ENCODE measurements at regions not wholly inside any gene's neighbourhood (a gene's known extent, or its start where the extent isn't known, plus 50 kb on each side); places are given as distances from the start of the nearest gene placed in this dataset.
A peak's percentile ranks its signal among the peaks of the same experiment; 100 is the strongest.

DNA sequence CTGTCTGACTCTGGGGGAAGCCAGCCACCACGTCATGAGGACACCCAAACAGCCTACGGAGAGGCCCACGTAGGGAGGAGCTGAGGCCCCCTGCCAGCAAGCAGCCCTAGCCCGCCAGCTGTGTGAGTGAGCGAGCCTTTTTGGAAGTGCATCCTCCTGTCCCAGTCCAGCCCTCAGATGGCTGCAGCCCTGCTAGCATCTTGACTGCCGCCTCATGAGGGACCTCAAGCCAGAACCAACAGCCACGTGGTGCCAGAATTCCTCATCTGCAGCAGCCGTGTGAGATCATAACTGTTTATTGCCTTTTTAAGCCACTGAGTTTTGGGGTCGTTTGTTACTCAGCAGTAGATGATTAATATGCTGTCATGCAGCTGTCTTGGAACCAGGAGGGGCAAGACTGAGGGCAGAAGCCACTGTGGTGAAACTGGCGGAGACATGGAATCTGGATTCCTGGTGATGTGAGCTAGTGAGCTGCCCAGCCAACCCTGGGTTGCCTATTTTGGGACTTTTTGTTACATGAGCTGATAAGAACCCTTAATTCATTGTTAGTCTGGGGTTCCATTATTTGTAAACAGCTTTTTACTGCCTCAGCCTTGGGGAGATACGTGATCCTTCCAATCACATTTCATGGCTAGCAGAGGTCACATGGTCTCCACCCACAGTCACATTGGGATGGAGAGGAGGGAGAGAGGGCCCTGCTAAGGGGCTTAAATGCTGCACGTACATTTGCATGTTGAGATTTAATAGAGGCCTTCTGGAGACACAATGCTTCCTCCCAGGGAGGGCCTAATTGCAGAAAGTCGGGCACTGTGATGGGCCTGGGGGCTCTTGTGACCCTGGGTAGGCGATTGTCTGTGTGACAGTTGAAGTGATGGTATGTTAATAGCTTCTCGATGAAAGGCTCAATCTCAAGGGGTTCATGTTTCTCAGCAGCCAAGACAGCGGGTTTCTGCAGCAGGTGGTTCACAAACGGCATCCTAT lies 73.8 kb downstream of the RPLP1 start:
- Histone ChIP-seq H3K4me1 (peaks cover 12% of the 10 kb centered on the region; the same call in 2 of the 3 replicates), H3K4me3 (no peak overlapping the region), H3K4me2 (no peak overlapping the region), H3K27ac (no peak overlapping the region), H3K9me3 (no peaks in the 10 kb centered on the region)
- 72% methylated on average over 17 of the region's 17 CpGs for WGBS (ENCODE audit: missing lambda C conversion rate)
- TF ChIP-seq USF2 (IDR thresholded peaks at IDR 0.05): no peak
- ChIA-PET CTCF (interaction anchor here (0.6 to 2.4 kb wide), 8 partner anchors 9 to 962 kb away, joined by 3 to 11 read pairs (median 4); no protein-coding TSS in a partner anchor), POLR2A (no interaction called here)
- no peak for DNase-seq (ENCODE audit: low read depth in 1 of 2, low spot score in 1 of 2)
- ATAC-seq: no peak
- no peak for FAIRE-seq

DNA sequence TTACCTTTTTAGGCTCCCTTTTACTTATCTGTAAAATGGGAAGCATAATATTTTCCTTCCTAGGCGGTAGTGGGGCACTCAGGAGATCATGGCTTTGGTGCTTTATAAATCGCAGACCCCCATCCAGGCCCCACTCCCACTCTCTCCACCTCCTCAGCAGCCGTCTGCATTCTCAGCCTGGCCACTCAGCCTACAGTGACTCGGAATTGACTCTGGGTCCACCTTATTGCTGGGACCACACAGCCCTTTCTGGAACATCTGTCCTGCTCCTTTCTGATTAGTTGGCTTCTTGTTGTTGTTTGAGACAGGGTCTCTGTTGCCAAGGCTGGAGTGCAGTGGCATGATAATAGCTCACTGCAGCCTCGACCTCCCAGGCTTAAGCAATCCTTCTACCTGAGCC lies 76.5 kb downstream of the RPLP1 start:
- Histone ChIP-seq H3K27ac (no peak overlapping the region), H3K4me1 (peaks cover 10% of the 10 kb centered on the region), H3K4me2 (no peak overlapping the region), H3K9me3 (no peaks in the 10 kb centered on the region), H3K4me3 (no peak overlapping the region)
- TF ChIP-seq RFX5 (IDR thresholded peaks at IDR 0.05) (no peak), NR3C1 (IDR thresholded peaks at IDR 0.05) (no peak), PHF8 (IDR thresholded peaks at IDR 0.05; ENCODE audit: borderline replicate concordance, low read depth) (no peak), FOSL2 (IDR thresholded peaks at IDR 0.05) (no peak), FOSL2 (CRISPR knock-in tag; IDR thresholded peaks at IDR 0.05) (no peak), ELK1 (IDR thresholded peaks at IDR 0.05; ENCODE audit: low read depth, low read length) (no peak), SREBF2 (IDR thresholded peaks at IDR 0.05) (no peak), KDM1A (IDR thresholded peaks at IDR 0.05; ENCODE audit: low read depth) (no peak), EHMT2 (IDR thresholded peaks at IDR 0.05; ENCODE audit: low read depth) (no peak)
- TF ChIP-seq, protein P1, sequence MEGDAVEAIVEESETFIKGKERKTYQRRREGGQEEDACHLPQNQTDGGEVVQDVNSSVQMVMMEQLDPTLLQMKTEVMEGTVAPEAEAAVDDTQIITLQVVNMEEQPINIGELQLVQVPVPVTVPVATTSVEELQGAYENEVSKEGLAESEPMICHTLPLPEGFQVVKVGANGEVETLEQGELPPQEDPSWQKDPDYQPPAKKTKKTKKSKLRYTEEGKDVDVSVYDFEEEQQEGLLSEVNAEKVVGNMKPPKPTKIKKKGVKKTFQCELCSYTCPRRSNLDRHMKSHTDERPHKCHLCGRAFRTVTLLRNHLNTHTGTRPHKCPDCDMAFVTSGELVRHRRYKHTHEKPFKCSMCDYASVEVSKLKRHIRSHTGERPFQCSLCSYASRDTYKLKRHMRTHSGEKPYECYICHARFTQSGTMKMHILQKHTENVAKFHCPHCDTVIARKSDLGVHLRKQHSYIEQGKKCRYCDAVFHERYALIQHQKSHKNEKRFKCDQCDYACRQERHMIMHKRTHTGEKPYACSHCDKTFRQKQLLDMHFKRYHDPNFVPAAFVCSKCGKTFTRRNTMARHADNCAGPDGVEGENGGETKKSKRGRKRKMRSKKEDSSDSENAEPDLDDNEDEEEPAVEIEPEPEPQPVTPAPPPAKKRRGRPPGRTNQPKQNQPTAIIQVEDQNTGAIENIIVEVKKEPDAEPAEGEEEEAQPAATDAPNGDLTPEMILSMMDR (IDR thresholded peaks at IDR 0.05): no peak
- DNase-seq (ENCODE audit: low read depth in 1 of 2, low spot score in 1 of 2) (no peak), ATAC-seq (no peak), FAIRE-seq (no peak)
- ChIA-PET POLR2A (no interaction called here), CTCF (interaction anchor here (0.9 to 2.5 kb wide), 10 partner anchors 13 to 960 kb away, joined by 3 to 7 read pairs (median 3); no protein-coding TSS in a partner anchor)
- 81% methylated on average over 5 of the region's 5 CpGs for WGBS (ENCODE audit: missing lambda C conversion rate)

DNA sequence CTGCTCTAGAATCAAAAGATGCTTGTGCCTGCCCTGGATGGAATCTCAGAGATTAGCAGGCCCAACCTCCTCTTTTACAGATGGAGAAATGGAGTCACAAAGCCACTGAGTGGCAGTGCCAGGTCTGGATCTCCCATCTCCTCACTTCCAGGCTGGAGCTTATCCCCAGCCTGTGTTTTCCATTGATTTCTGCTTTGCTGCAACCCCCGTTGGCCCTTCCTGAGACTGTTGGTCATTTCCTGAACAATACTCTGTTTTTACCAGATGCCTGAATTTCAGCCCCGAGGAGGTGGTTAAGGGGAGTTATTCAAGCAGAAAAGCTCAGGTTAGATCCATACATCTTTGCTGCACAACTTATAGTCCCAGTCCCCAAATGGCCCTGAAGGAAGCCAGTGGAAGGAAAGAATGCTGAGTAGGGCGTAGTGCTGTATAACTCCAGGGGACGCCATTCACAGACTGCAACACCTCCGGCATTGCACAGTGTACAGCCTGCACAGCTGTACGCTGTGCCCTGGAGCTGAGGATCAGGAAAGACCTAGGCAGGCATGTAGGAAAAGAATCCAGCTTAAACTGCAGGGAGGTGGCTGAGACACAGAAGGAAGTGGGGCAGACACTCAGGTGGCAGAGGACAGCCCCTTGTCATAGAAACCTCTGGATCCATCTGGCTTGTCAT lies 77.5 kb downstream of the RPLP1 start:
- ATAC-seq (peak in 1 of 2 experiments; percentile 57; a peak in 2 of 6 replicates), DNase-seq (ENCODE audit: low read depth in 1 of 2, low spot score in 1 of 2) (no peak), FAIRE-seq (no peak)
- Histone ChIP-seq H3K4me3 (no peak overlapping the region), H3K4me2 (no peak overlapping the region), H3K9me3 (no peaks in the 10 kb centered on the region), H3K27ac (peak overlapping the region in 1 of 2 experiments; percentile 5; a peak in 2 of 6 replicates), H3K4me1 (peaks cover 9% of the 10 kb centered on the region)
- WGBS (ENCODE audit: missing lambda C conversion rate): 67% methylated on average over 6 of the region's 6 CpGs
- TF ChIP-seq RARB (CRISPR knock-in tag; IDR thresholded peaks at IDR 0.05) (no peak), BHLHE40 (IDR thresholded peaks at IDR 0.05; ENCODE audit: low read depth, low read length) (no peak)
- ChIA-PET POLR2A (no interaction called here), CTCF (interaction anchor here (0.9 to 2.5 kb wide), 9 partner anchors 7 to 959 kb away, joined by 3 to 7 read pairs (median 3); no protein-coding TSS in a partner anchor)
